ENCODE measurements at regions not wholly inside any gene's neighbourhood (a gene's known extent, or its start where the extent isn't known, plus 50 kb on each side); places are given as distances from the start of the nearest gene placed in this dataset.

- no peak overlapping the region for H3K23ac ChIP-seq (ENCODE audit: low read depth, low read length)
- BruUV-seq (replicated peaks), result no TSS peak
- no peak overlapping the region for H2BK5ac ChIP-seq (ENCODE audit: low read depth, low read length, poor library complexity, severe bottlenecking)
- DNase-seq (no peak), ATAC-seq (ENCODE audit: low read depth) (no peak)
- no peaks in the 10 kb centered on the region for H4K20me1 ChIP-seq (ENCODE audit: insufficient read depth, low read length)
- H3K4me2 ChIP-seq (ENCODE audit: low read depth, low read length), result no peak overlapping the region
- no peaks in the 10 kb centered on the region for H3K27me3 ChIP-seq (ENCODE audit: control insufficient read depth, insufficient read depth, low read length)
- H2AK9ac ChIP-seq (replicated peaks; ENCODE audit: low read depth, low read length, poor library complexity), result no peak overlapping the region
- no peak overlapping the region for H4K91ac ChIP-seq (ENCODE audit: insufficient read depth, low read depth, low read length)
- ChIA-PET CTCF (no interaction called here), POLR2A (ENCODE audit: unreplicated experiment) (no interaction called here)
- H3K4me3 ChIP-seq (ENCODE audit: insufficient read depth, low read depth, low read length), result no peak overlapping the region
- in situ Hi-C loops (cut with MboI; ENCODE audit: low sequenced_read_pairs), result no loop called here
- TF ChIP-seq MXI1 (IDR thresholded peaks at IDR 0.05; ENCODE audit: borderline replicate concordance, low read depth, low read length) (no peak), ELK1 (IDR thresholded peaks at IDR 0.05; ENCODE audit: borderline replicate concordance, low read depth, low read length) (no peak), POLR2A (IDR thresholded peaks at IDR 0.05; ENCODE audit: low read depth, low read length) (no peak), NFE2L2 (IDR thresholded peaks at IDR 0.05; ENCODE audit: low read depth, low read length) (no peak), MAZ (IDR thresholded peaks at IDR 0.05; ENCODE audit: borderline replicate concordance, low read depth, low read length) (no peak), BHLHE40 (IDR thresholded peaks at IDR 0.05; ENCODE audit: low read depth, low read length) (no peak), RCOR1 (IDR thresholded peaks at IDR 0.05; ENCODE audit: insufficient replicate concordance, low read length) (no peak), MAFK (IDR thresholded peaks at IDR 0.05; ENCODE audit: low read depth, low read length) (no peak), RAD21 (IDR thresholded peaks at IDR 0.05; ENCODE audit: low read length) (no peak), CHD1 (IDR thresholded peaks at IDR 0.05; ENCODE audit: low read depth, low read length) (no peak), CEBPB (IDR thresholded peaks at IDR 0.05; ENCODE audit: low read depth, low read length) (no peak), FOS (IDR thresholded peaks at IDR 0.05; ENCODE audit: low read depth, low read length) (no peak), SMC3 (IDR thresholded peaks at IDR 0.05; ENCODE audit: low read depth, low read length) (no peak), RFX5 (IDR thresholded peaks at IDR 0.05; ENCODE audit: low read depth, low read length) (no peak)
- TF ChIP-seq, protein P1, sequence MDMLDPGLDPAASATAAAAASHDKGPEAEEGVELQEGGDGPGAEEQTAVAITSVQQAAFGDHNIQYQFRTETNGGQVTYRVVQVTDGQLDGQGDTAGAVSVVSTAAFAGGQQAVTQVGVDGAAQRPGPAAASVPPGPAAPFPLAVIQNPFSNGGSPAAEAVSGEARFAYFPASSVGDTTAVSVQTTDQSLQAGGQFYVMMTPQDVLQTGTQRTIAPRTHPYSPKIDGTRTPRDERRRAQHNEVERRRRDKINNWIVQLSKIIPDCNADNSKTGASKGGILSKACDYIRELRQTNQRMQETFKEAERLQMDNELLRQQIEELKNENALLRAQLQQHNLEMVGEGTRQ (IDR thresholded peaks at IDR 0.05; ENCODE audit: low read depth, low read length), result no peak
- TF ChIP-seq, protein P2, sequence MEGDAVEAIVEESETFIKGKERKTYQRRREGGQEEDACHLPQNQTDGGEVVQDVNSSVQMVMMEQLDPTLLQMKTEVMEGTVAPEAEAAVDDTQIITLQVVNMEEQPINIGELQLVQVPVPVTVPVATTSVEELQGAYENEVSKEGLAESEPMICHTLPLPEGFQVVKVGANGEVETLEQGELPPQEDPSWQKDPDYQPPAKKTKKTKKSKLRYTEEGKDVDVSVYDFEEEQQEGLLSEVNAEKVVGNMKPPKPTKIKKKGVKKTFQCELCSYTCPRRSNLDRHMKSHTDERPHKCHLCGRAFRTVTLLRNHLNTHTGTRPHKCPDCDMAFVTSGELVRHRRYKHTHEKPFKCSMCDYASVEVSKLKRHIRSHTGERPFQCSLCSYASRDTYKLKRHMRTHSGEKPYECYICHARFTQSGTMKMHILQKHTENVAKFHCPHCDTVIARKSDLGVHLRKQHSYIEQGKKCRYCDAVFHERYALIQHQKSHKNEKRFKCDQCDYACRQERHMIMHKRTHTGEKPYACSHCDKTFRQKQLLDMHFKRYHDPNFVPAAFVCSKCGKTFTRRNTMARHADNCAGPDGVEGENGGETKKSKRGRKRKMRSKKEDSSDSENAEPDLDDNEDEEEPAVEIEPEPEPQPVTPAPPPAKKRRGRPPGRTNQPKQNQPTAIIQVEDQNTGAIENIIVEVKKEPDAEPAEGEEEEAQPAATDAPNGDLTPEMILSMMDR (conservative IDR thresholded peaks at IDR 0.05; ENCODE audit: low read depth, low read length), result no peak
- no peak overlapping the region for H3K14ac ChIP-seq (replicated peaks; ENCODE audit: low read depth, low read length)
- H2BK120ac ChIP-seq (ENCODE audit: low read depth, low read length), result no peak overlapping the region
- intact Hi-C loops (cut with micrococcal nuclease), result no loop called here
- H3K9me3 ChIP-seq (ENCODE audit: control insufficient read depth, insufficient read depth, low read length), result peaks cover 6% of the 10 kb centered on the region
- H2AFZ ChIP-seq (replicated peaks; ENCODE audit: low read length, poor library complexity), result no peak overlapping the region
- H3K27ac ChIP-seq (ENCODE audit: insufficient read depth, low read length), result no peak overlapping the region
- no peaks in the 10 kb centered on the region for H3K36me3 ChIP-seq (ENCODE audit: control insufficient read depth, insufficient read depth, low read length)
- no CpG with 5 or more reads among the region's 4 CpGs for WGBS, 2 experiments (ENCODE audit: extremely low coverage in 2 of 2, insufficient read length in 1 of 2)
- H4K8ac ChIP-seq (ENCODE audit: low read depth in 2 of 2, low read length in 2 of 2), result no peak overlapping the region
- no peak overlapping the region for H3K9ac ChIP-seq (ENCODE audit: low read depth, low read length)
- H3K79me1 ChIP-seq (ENCODE audit: low read depth in 1 of 2, low read length in 2 of 2), result no peaks in the 10 kb centered on the region
- H3K56ac ChIP-seq (ENCODE audit: extremely low read depth, insufficient read depth, low read length), result no peak overlapping the region
- H3K4ac ChIP-seq (ENCODE audit: low read depth, low read length), result no peak overlapping the region
- no peaks in the 10 kb centered on the region for H3K9me1 ChIP-seq (ENCODE audit: insufficient read depth, low read length)
- no peak overlapping the region for H2AK5ac ChIP-seq (ENCODE audit: low read depth, low read length)
- H2BK20ac ChIP-seq (ENCODE audit: low read depth, low read length), result no peak overlapping the region
- H2BK15ac ChIP-seq (ENCODE audit: low read depth, low read length), result no peak overlapping the region
- dilution Hi-C loops (cut with HindIII; ENCODE audit: low sequenced_read_pairs, unreplicated experiment), result no loop called here
- no peaks in the 10 kb centered on the region for H3K4me1 ChIP-seq (ENCODE audit: control insufficient read depth, insufficient read depth, low read length)
- no peak overlapping the region for H4K5ac ChIP-seq (ENCODE audit: low read depth, low read length)
- no peak overlapping the region for H3K18ac ChIP-seq (ENCODE audit: low read depth, low read length)
These were observed 346.7 kb downstream of the CDH26 start for GRCh38 chr20:60304931-60305330.
